Gastrocnemius medialis (tissue), 4 donors: ENCODE measurements at regions not wholly inside any gene's neighbourhood (a gene's known extent, or its start where the extent isn't known, plus 50 kb on each side); places are given as distances from the start of the nearest gene placed in this dataset.

ENCODE experiments used
- ATAC-seq, 2 donors: fragments of 150-250 bp; one replicate each; pipeline ENCODE4 v1.9.1; 2016
- DNase-seq, 2 donors: peaks; one replicate each; pipeline ENCODE4 v3.0.0-alpha.2; 2019
- H3K27ac ChIP-seq, 4 donors: fragments of 200-600 bp; sonication (generic); 1 replicate in 1 of 4; 2 replicates in 3 of 4; pipeline ENCODE4 v1.5.1; 2016 to 2018; ENCODE audit warnings: mild to moderate bottlenecking in 2 of 4, moderate library complexity in 1 of 4
- H3K27me3 ChIP-seq, 3 donors: fragments of 200-600 bp; sonication (generic) in 2 of 3; 1 replicate in 1 of 3; 2 replicates in 2 of 3; pipeline versions ENCODE4 v1.5.1 to v1.6.0; 2016 to 2019; ENCODE audit warnings: mild to moderate bottlenecking in 1 of 3, moderate library complexity in 1 of 3
- H3K36me3 ChIP-seq, 2 donors: fragments of 200-600 bp; sonication (generic) in 1 of 2; one replicate each; pipeline ENCODE4 v1.5.1; 2017 to 2018
- H3K4me1 ChIP-seq, 2 donors: fragments of 200-600 bp; sonication (generic) in 1 of 2; one replicate each; pipeline ENCODE4 v1.5.1; 2016 to 2017; ENCODE audit warnings: mild to moderate bottlenecking in 2 of 2
- H3K4me3 ChIP-seq, 4 donors: fragments of 200-600 bp; sonication (generic) in 3 of 4; 1 replicate in 1 of 4; 2 replicates in 3 of 4; pipeline ENCODE4 v1.5.1; 2016 to 2019; ENCODE audit warnings: mild to moderate bottlenecking in 2 of 4
- H3K9me3 ChIP-seq, 3 donors: fragments of 200-600 bp; sonication (generic) in 2 of 3; 1 replicate in 1 of 3; 2 replicates in 2 of 3; pipeline ENCODE4 v1.5.1; 2016 to 2019
- CTCF ChIP-seq, 5 experiments: fragments of 450-650 bp in 3 of 5; fragments of 200-600 bp in 2 of 5; sonication (generic) in 2 of 5; IDR thresholded peaks in 4 of 5; conservative IDR thresholded peaks in 1 of 5; 1 replicate in 4 of 5; 2 replicates in 1 of 5; pipeline ENCODE4 v1.5.1; 2016 to 2019; ENCODE audit warnings: antibody characterized with exemption in 5 of 5, mild to moderate bottlenecking in 3 of 5, moderate library complexity in 3 of 5
- POLR2A ChIP-seq, 2 donors: fragments of 450-650 bp; IDR thresholded peaks; one replicate each; pipeline ENCODE4 v1.6.1; 2017; ENCODE audit warnings: antibody characterized with exemption in 2 of 2, mild to moderate bottlenecking in 2 of 2, moderate library complexity in 2 of 2
- in situ Hi-C, 4 donors: fragments of 200-750 bp; cut with MboI; loops; one replicate each; pipeline versions ENCODE4 v1.15.0 to v1.8.0; 2017; ENCODE audit warnings: low sequenced_read_pairs in 4 of 4
- intact Hi-C: fragments of 100-400 bp; cut with DNase I; formaldehyde crosslinking; loops from one replicate; pipeline ENCODE4 v1.15.1; 2023; ENCODE audit warnings: low total_unique reads

GRCh38 chr16:50436271-50436670 is 67.5 kb upstream of the BRD7 start:
- intact Hi-C loops, result no loop called here
- TF ChIP-seq CTCF (IDR thresholded peaks at IDR 0.05 in 4 of 5, conservative IDR thresholded peaks at IDR 0.05 in 1 of 5) (no peak), POLR2A (IDR thresholded peaks at IDR 0.05) (no peak)
- H3K27me3 ChIP-seq, result peaks cover 0 to 4% (median 3%) of the 10 kb centered on the region in 3 donors

GRCh38 chr16:50434872-50435478 is 66.2 kb upstream of the BRD7 start:
- DNase-seq, result no peak
- ATAC-seq, result no peak
- no peaks in the 10 kb centered on the region for H3K36me3 ChIP-seq
- no peak overlapping the region for H3K4me3 ChIP-seq
- H3K27me3 ChIP-seq, result peaks cover 0 to 4% (median 3%) of the 10 kb centered on the region in 3 donors
- H3K9me3 ChIP-seq, result no peaks in the 10 kb centered on the region
- no peak overlapping the region for H3K27ac ChIP-seq
- intact Hi-C loops (no loop called here), in situ Hi-C loops (no loop called here)
- TF ChIP-seq POLR2A (IDR thresholded peaks at IDR 0.05) (no peak), CTCF (IDR thresholded peaks at IDR 0.05 in 4 of 5, conservative IDR thresholded peaks at IDR 0.05 in 1 of 5) (no peak)
- no peaks in the 10 kb centered on the region for H3K4me1 ChIP-seq

More at GRCh38 chr16:50436271-50436670, 67.5 kb upstream of the BRD7 start:
- no peak overlapping the region for H3K27ac ChIP-seq
- H3K36me3 ChIP-seq, result no peaks in the 10 kb centered on the region
- H3K4me3 ChIP-seq, result no peak overlapping the region
- H3K9me3 ChIP-seq, result no peaks in the 10 kb centered on the region
- ATAC-seq, result no peak
- H3K4me1 ChIP-seq, result no peaks in the 10 kb centered on the region
- in situ Hi-C loops, result no loop called here
- no peak for DNase-seq

DNA sequence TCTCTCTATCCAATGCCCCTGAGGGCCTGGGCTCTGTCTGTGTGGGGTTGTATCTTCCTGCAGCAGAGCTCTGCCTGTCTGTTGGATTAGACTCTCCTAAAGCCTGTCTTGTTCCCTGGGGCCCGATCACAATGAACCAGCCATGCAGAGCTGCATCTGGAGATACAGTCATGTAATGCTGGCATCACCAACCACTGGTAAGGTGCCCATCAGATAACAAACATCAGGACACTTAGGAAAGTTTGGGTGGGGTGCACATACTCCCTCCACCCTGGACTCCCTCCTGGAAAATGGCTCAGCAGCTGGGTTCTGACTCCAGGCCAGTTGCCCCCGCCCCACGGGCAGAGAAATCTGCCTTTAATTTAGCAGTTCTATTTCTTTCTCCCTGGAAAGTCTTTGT is 61.3 kb upstream of the BRD7 start:
- H3K4me1 ChIP-seq, result no peaks in the 10 kb centered on the region
- no peaks in the 10 kb centered on the region for H3K36me3 ChIP-seq
- intact Hi-C loops (no loop called here), in situ Hi-C loops (no loop called here)
- TF ChIP-seq POLR2A (IDR thresholded peaks at IDR 0.05), result no peak
- TF ChIP-seq CTCF (IDR thresholded peaks at IDR 0.05 in 4 of 5, conservative IDR thresholded peaks at IDR 0.05 in 1 of 5), result no peak
- ATAC-seq (no peak), DNase-seq (no peak)
- H3K9me3 ChIP-seq, result no peaks in the 10 kb centered on the region
- H3K4me3 ChIP-seq, result no peak overlapping the region
- no peak overlapping the region for H3K27ac ChIP-seq
- peaks cover 0 to 3% (median 0%) of the 10 kb centered on the region in 3 donors for H3K27me3 ChIP-seq

- no peaks in the 10 kb centered on the region for H3K36me3 ChIP-seq
- no peaks in the 10 kb centered on the region for H3K4me1 ChIP-seq
- intact Hi-C loops (no loop called here), in situ Hi-C loops (no loop called here)
- no peaks in the 10 kb centered on the region for H3K9me3 ChIP-seq
- no peak overlapping the region for H3K4me3 ChIP-seq
- TF ChIP-seq POLR2A (IDR thresholded peaks at IDR 0.05) (no peak), CTCF (IDR thresholded peaks at IDR 0.05 in 4 of 5, conservative IDR thresholded peaks at IDR 0.05 in 1 of 5) (no peak)
- ATAC-seq (no peak), DNase-seq (no peak)
- H3K27me3 ChIP-seq, result peaks cover 0 to 5% (median 0%) of the 10 kb centered on the region in 3 donors
- H3K27ac ChIP-seq, result no peak overlapping the region
Observed at GRCh38 chr16:50428742-50429141, 60.0 kb upstream of the BRD7 start.

DNA sequence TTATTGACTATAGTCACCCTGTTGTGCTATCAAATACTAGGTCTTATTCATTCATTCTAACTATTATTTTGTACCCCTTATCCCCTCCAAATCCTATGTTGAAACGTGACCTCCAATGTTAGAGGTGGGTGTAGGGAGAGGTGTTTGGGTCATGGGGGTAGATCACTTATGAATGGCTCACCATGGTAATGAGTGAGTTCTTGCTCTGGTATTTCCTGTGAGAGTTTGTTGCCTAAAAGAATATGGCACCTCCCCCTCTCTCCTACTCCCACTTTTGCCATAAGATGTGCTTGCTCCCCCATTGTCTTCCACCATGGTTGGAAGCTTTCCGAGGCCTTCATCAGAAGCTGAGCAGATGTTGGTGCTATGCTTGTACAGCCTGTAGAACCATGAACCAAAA is 59.3 kb upstream of the BRD7 start:
- DNase-seq (no peak), ATAC-seq (no peak)
- Histone ChIP-seq H3K4me1 (no peaks in the 10 kb centered on the region), H3K36me3 (no peaks in the 10 kb centered on the region), H3K9me3 (no peaks in the 10 kb centered on the region), H3K27me3 (peaks cover 0 to 3% (median 0%) of the 10 kb centered on the region in 3 donors), H3K4me3 (no peak overlapping the region), H3K27ac (no peak overlapping the region)
- intact Hi-C loops (no loop called here), in situ Hi-C loops (no loop called here)
- TF ChIP-seq CTCF (IDR thresholded peaks at IDR 0.05 in 4 of 5, conservative IDR thresholded peaks at IDR 0.05 in 1 of 5), result no peak
- no peak for TF ChIP-seq POLR2A (IDR thresholded peaks at IDR 0.05)
